Adipocyte (in vitro differentiated cells): ENCODE measurements at regions not wholly inside any gene's neighbourhood (a gene's known extent, or its start where the extent isn't known, plus 50 kb on each side); places are given as distances from the start of the nearest gene placed in this dataset.

ENCODE experiments used
- DNase-seq: peaks from one replicate; pipeline ENCODE4 v3.0.0-alpha.2; 2015; ENCODE audit warnings: low read depth
- H3K27me3 ChIP-seq: replicated peaks from 2 replicates; pipeline ENCODE4 v1.7.0; 2013; ENCODE audit warnings: mild to moderate bottlenecking, low read length, moderate library complexity; ENCODE audit not compliant: control insufficient read depth, insufficient read depth
- H3K36me3 ChIP-seq: 2 replicates; pipeline ENCODE4 v1.7.0; 2013; ENCODE audit warnings: low read length, mild to moderate bottlenecking, moderate library complexity; ENCODE audit not compliant: control insufficient read depth, insufficient read depth, severe bottlenecking
- H3K4me1 ChIP-seq: 2 replicates; pipeline ENCODE4 v1.7.0; 2013; ENCODE audit warnings: mild to moderate bottlenecking, low read length, moderate library complexity; ENCODE audit not compliant: control insufficient read depth, insufficient read depth
- H3K4me3 ChIP-seq: 2 replicates; pipeline ENCODE4 v1.7.0; 2013; ENCODE audit warnings: mild to moderate bottlenecking, low read length, moderate library complexity
- H3K9ac ChIP-seq: 2 replicates; pipeline ENCODE4 v1.7.0; 2013; ENCODE audit warnings: mild to moderate bottlenecking, low read length, moderate library complexity
- H3K9me3 ChIP-seq: 2 replicates; pipeline ENCODE4 v1.7.0; 2013; ENCODE audit warnings: mild to moderate bottlenecking, low read length, moderate library complexity; ENCODE audit not compliant: control insufficient read depth

GRCh38 chr6:113350461-113350860, 506.7 kb upstream of the MARCKS start:
- H3K36me3 ChIP-seq, result no peaks in the 10 kb centered on the region
- peaks cover 45% of the 10 kb centered on the region for H3K4me1 ChIP-seq
- H3K9me3 ChIP-seq, result no peaks in the 10 kb centered on the region
- no peak overlapping the region for H3K4me3 ChIP-seq
- H3K9ac ChIP-seq, result no peak overlapping the region
- H3K27me3 ChIP-seq, result no peaks in the 10 kb centered on the region
- DNase-seq, result peak; percentile 68

GRCh38 chr6:113351173-113351834, 505.8 kb upstream of the MARCKS start:
- H3K9ac ChIP-seq, result no peak overlapping the region
- peak; percentile 84 for DNase-seq

GRCh38 chr6:113352029-113352801, 504.9 kb upstream of the MARCKS start:
- H3K27me3 ChIP-seq, result no peaks in the 10 kb centered on the region
- no peaks in the 10 kb centered on the region for H3K36me3 ChIP-seq
- peak overlapping the region; percentile 12 for H3K4me3 ChIP-seq
- DNase-seq, result peak; percentile 73
- H3K9me3 ChIP-seq, result no peaks in the 10 kb centered on the region
- H3K4me1 ChIP-seq, result peaks cover 45% of the 10 kb centered on the region
- H3K9ac ChIP-seq, result peak overlapping the region; percentile 17

More at GRCh38 chr6:113351173-113351834, 505.8 kb upstream of the MARCKS start:
- peak overlapping the region; percentile 12 for H3K4me3 ChIP-seq
- no peaks in the 10 kb centered on the region for H3K27me3 ChIP-seq
- H3K36me3 ChIP-seq, result no peaks in the 10 kb centered on the region
- peaks cover 45% of the 10 kb centered on the region for H3K4me1 ChIP-seq
- no peaks in the 10 kb centered on the region for H3K9me3 ChIP-seq

GRCh38 chr6:113352831-113353230, 504.3 kb upstream of the MARCKS start:
- no peak for DNase-seq
- H3K27me3 ChIP-seq, result no peaks in the 10 kb centered on the region
- no peak overlapping the region for H3K4me3 ChIP-seq
- H3K36me3 ChIP-seq, result no peaks in the 10 kb centered on the region
- peaks cover 41% of the 10 kb centered on the region for H3K4me1 ChIP-seq
- no peaks in the 10 kb centered on the region for H3K9me3 ChIP-seq
- H3K9ac ChIP-seq, result no peak overlapping the region

- peaks cover 41% of the 10 kb centered on the region for H3K4me1 ChIP-seq
- H3K36me3 ChIP-seq, result no peaks in the 10 kb centered on the region
- no peak for DNase-seq
- no peak overlapping the region for H3K4me3 ChIP-seq
- no peaks in the 10 kb centered on the region for H3K27me3 ChIP-seq
- no peak overlapping the region for H3K9ac ChIP-seq
- no peaks in the 10 kb centered on the region for H3K9me3 ChIP-seq
These were observed 503.8 kb upstream of the MARCKS start for GRCh38 chr6:113353392-113353791.

- no peak for DNase-seq
These were observed 502.8 kb upstream of the MARCKS start for GRCh38 chr6:113354204-113354895.

GRCh38 chr6:113356139-113356538, 501.0 kb upstream of the MARCKS start:
- Histone ChIP-seq H3K36me3 (no peaks in the 10 kb centered on the region), H3K4me1 (peaks cover 26% of the 10 kb centered on the region), H3K4me3 (no peak overlapping the region), H3K9ac (no peak overlapping the region), H3K27me3 (no peaks in the 10 kb centered on the region), H3K9me3 (no peaks in the 10 kb centered on the region)
- DNase-seq, result no peak

More at GRCh38 chr6:113354204-113354895, 502.8 kb upstream of the MARCKS start:
- Histone ChIP-seq H3K9me3 (no peaks in the 10 kb centered on the region), H3K27me3 (no peaks in the 10 kb centered on the region), H3K4me1 (peaks cover 41% of the 10 kb centered on the region), H3K9ac (no peak overlapping the region), H3K4me3 (no peak overlapping the region), H3K36me3 (no peaks in the 10 kb centered on the region)

GRCh38 chr6:113357041-113357440, 500.1 kb upstream of the MARCKS start:
- Histone ChIP-seq H3K4me3 (no peak overlapping the region), H3K9me3 (no peaks in the 10 kb centered on the region), H3K36me3 (no peaks in the 10 kb centered on the region), H3K27me3 (no peaks in the 10 kb centered on the region), H3K9ac (no peak overlapping the region), H3K4me1 (peaks cover 17% of the 10 kb centered on the region)
- no peak for DNase-seq

GRCh38 chr6:113358063-113358583, 499.0 kb upstream of the MARCKS start:
- Histone ChIP-seq H3K9ac (no peak overlapping the region), H3K4me1 (peaks cover 10% of the 10 kb centered on the region), H3K36me3 (no peaks in the 10 kb centered on the region), H3K9me3 (no peaks in the 10 kb centered on the region), H3K4me3 (no peak overlapping the region), H3K27me3 (no peaks in the 10 kb centered on the region)
- DNase-seq, result no peak

- H3K4me3 ChIP-seq, result no peak overlapping the region
- H3K4me1 ChIP-seq, result peaks cover 14% of the 10 kb centered on the region
- no peaks in the 10 kb centered on the region for H3K36me3 ChIP-seq
- H3K27me3 ChIP-seq, result no peaks in the 10 kb centered on the region
- no peak overlapping the region for H3K9ac ChIP-seq
- no peak for DNase-seq
- H3K9me3 ChIP-seq, result no peaks in the 10 kb centered on the region
These were observed 497.7 kb upstream of the MARCKS start for GRCh38 chr6:113359155-113360140.
